ENCODE measurements at regions not wholly inside any gene's neighbourhood (a gene's known extent, or its start where the extent isn't known, plus 50 kb on each side); places are given as distances from the start of the nearest gene placed in this dataset.

GRCh38 chr3:126263539-126263938 lies 83.2 kb upstream of the ALDH1L1 start:
- Mint-ChIP-seq H3K27ac (no peak overlapping the region), H3K4me3 (no peak overlapping the region), H3K27me3 (ENCODE audit: low read depth) (peaks cover 10% of the 10 kb centered on the region), H3K4me1 (peaks cover 46% of the 10 kb centered on the region), H3K36me3 (peaks cover 10% of the 10 kb centered on the region), H3K9me3 (peaks cover 16% of the 10 kb centered on the region)
- ChIA-PET CTCF (no interaction called here), POLR2A (no interaction called here)
- TF ChIP-seq CBFB (CRISPR knock-in tag; IDR thresholded peaks at IDR 0.05; ENCODE audit: low read depth) (no peak), CDX4 (CRISPR knock-in tag; IDR thresholded peaks at IDR 0.05; ENCODE audit: borderline replicate concordance) (no peak), NR1H2 (CRISPR knock-in tag; IDR thresholded peaks at IDR 0.05) (no peak), ARID4B (CRISPR knock-in tag; IDR thresholded peaks at IDR 0.05; ENCODE audit: borderline replicate concordance) (no peak), IRF2 (CRISPR knock-in tag; IDR thresholded peaks at IDR 0.05; ENCODE audit: borderline replicate concordance, low read depth) (no peak), NFYB (CRISPR knock-in tag; conservative IDR thresholded peaks at IDR 0.05; ENCODE audit: low read depth) (no peak), HMGA2 (CRISPR knock-in tag; IDR thresholded peaks at IDR 0.05) (no peak)
- DNase-seq (ENCODE audit: low spot score), result no peak
- no peak for ATAC-seq

GRCh38 chr3:126262227-126262626 lies 81.8 kb upstream of the ALDH1L1 start:
- DNase-seq (ENCODE audit: low spot score) (no peak), ATAC-seq (no peak)
- Mint-ChIP-seq H3K27me3 (ENCODE audit: low read depth) (peaks cover 8% of the 10 kb centered on the region), H3K9me3 (peaks cover 16% of the 10 kb centered on the region), H3K27ac (no peak overlapping the region), H3K36me3 (peaks cover 10% of the 10 kb centered on the region), H3K4me1 (peaks cover 37% of the 10 kb centered on the region), H3K4me3 (no peak overlapping the region)
- CTCF ChIA-PET, result no interaction called here
- POLR2A ChIA-PET, result no interaction called here
- TF ChIP-seq NR2C2 (CRISPR knock-in tag; IDR thresholded peaks at IDR 0.05) (no peak), USF1 (CRISPR knock-in tag; IDR thresholded peaks at IDR 0.05) (no peak), ZMAT4 (CRISPR knock-in tag; IDR thresholded peaks at IDR 0.05) (no peak), SMAD3 (CRISPR knock-in tag; IDR thresholded peaks at IDR 0.05; ENCODE audit: borderline replicate concordance) (no peak), TP53 (CRISPR knock-in tag; IDR thresholded peaks at IDR 0.05) (no peak), AFF4 (CRISPR knock-in tag; IDR thresholded peaks at IDR 0.05; ENCODE audit: borderline replicate concordance) (no peak), CTCF (IDR thresholded peaks at IDR 0.05) (no peak), ZNF425 (CRISPR knock-in tag; conservative IDR thresholded peaks at IDR 0.05) (no peak), PRRX2 (CRISPR knock-in tag; IDR thresholded peaks at IDR 0.05) (no peak), RELA (CRISPR knock-in tag; IDR thresholded peaks at IDR 0.05; ENCODE audit: borderline replicate concordance) (no peak), EMX1 (CRISPR knock-in tag; IDR thresholded peaks at IDR 0.05) (no peak), NFE2L1 (CRISPR knock-in tag; IDR thresholded peaks at IDR 0.05) (no peak), ZBTB43 (CRISPR knock-in tag; IDR thresholded peaks at IDR 0.05) (no peak), ZNF138 (CRISPR knock-in tag; conservative IDR thresholded peaks at IDR 0.05) (no peak)
